ENCODE measurements at regions not wholly inside any gene's neighbourhood (a gene's known extent, or its start where the extent isn't known, plus 50 kb on each side); places are given as distances from the start of the nearest gene placed in this dataset.

GRCh38 chr22:22168190-22168940, 76.2 kb upstream of the VPREB1 start:
- Histone ChIP-seq H3K36me3 (ENCODE audit: insufficient read depth, low read length, poor library complexity, severe bottlenecking) (no peaks in the 10 kb centered on the region), H3K4me1 (ENCODE audit: insufficient read depth, low read length, poor library complexity, severe bottlenecking) (no peaks in the 10 kb centered on the region), H3K4me3 (ENCODE audit: low read depth, low read length, poor library complexity, severe bottlenecking) (peak overlapping the region; percentile 33), H3K27me3 (replicated peaks; ENCODE audit: insufficient read depth, low read depth, low read length, poor library complexity) (no peaks in the 10 kb centered on the region), H3K27ac (ENCODE audit: low read depth, low read length, poor library complexity, severe bottlenecking) (no peak overlapping the region), H3K9me3 (ENCODE audit: low read depth, low read length, poor library complexity, severe bottlenecking) (no peaks in the 10 kb centered on the region)
- CTCF ChIA-PET: no interaction called here
- intact Hi-C loops (cut with micrococcal nuclease; ENCODE audit: unreplicated experiment): no loop called here
- POLR2A ChIA-PET (ENCODE audit: low non-redundant PET): no interaction called here
- TF ChIP-seq CTCF (conservative IDR thresholded peaks at IDR 0.05; ENCODE audit: low read depth, low read length): no peak
- TF ChIP-seq EZH2 (IDR thresholded peaks at IDR 0.05; ENCODE audit: borderline replicate concordance, low read depth, low read length, poor library complexity, severe bottlenecking): no peak
- BruUV-seq (replicated peaks): no TSS peak
- peak; percentile 79 for DNase-seq (ENCODE audit: low spot score)

GRCh38 chr22:22167791-22168189, 76.8 kb upstream of the VPREB1 start:
- no peaks in the 10 kb centered on the region for H3K9me3 ChIP-seq (ENCODE audit: low read depth, low read length, poor library complexity, severe bottlenecking)
- POLR2A ChIA-PET (ENCODE audit: low non-redundant PET): no interaction called here
- no peak for DNase-seq (ENCODE audit: low spot score)
- no peaks in the 10 kb centered on the region for H3K36me3 ChIP-seq (ENCODE audit: insufficient read depth, low read length, poor library complexity, severe bottlenecking)
- no peak overlapping the region for H3K27ac ChIP-seq (ENCODE audit: low read depth, low read length, poor library complexity, severe bottlenecking)
- H3K27me3 ChIP-seq (replicated peaks; ENCODE audit: insufficient read depth, low read depth, low read length, poor library complexity): no peaks in the 10 kb centered on the region
- no TSS peak for BruUV-seq (replicated peaks)
- no peaks in the 10 kb centered on the region for H3K4me1 ChIP-seq (ENCODE audit: insufficient read depth, low read length, poor library complexity, severe bottlenecking)
- peak overlapping the region; percentile 33 for H3K4me3 ChIP-seq (ENCODE audit: low read depth, low read length, poor library complexity, severe bottlenecking)
- TF ChIP-seq CTCF (conservative IDR thresholded peaks at IDR 0.05; ENCODE audit: low read depth, low read length) (no peak), EZH2 (IDR thresholded peaks at IDR 0.05; ENCODE audit: borderline replicate concordance, low read depth, low read length, poor library complexity, severe bottlenecking) (no peak)
- intact Hi-C loops (cut with micrococcal nuclease; ENCODE audit: unreplicated experiment): no loop called here
- CTCF ChIA-PET: no interaction called here

- BruUV-seq (replicated peaks): no TSS peak
- POLR2A ChIA-PET (ENCODE audit: low non-redundant PET): no interaction called here
These were observed 77.5 kb upstream of the VPREB1 start for GRCh38 chr22:22166941-22167713.

More at GRCh38 chr22:22166941-22167713, 77.5 kb upstream of the VPREB1 start:
- no peak for TF ChIP-seq EZH2 (IDR thresholded peaks at IDR 0.05; ENCODE audit: borderline replicate concordance, low read depth, low read length, poor library complexity, severe bottlenecking)
- no peak for TF ChIP-seq CTCF (conservative IDR thresholded peaks at IDR 0.05; ENCODE audit: low read depth, low read length)
- Histone ChIP-seq H3K4me3 (ENCODE audit: low read depth, low read length, poor library complexity, severe bottlenecking) (no peak overlapping the region), H3K36me3 (ENCODE audit: insufficient read depth, low read length, poor library complexity, severe bottlenecking) (no peaks in the 10 kb centered on the region), H3K9me3 (ENCODE audit: low read depth, low read length, poor library complexity, severe bottlenecking) (no peaks in the 10 kb centered on the region), H3K27me3 (replicated peaks; ENCODE audit: insufficient read depth, low read depth, low read length, poor library complexity) (no peaks in the 10 kb centered on the region), H3K4me1 (ENCODE audit: insufficient read depth, low read length, poor library complexity, severe bottlenecking) (no peaks in the 10 kb centered on the region), H3K27ac (ENCODE audit: low read depth, low read length, poor library complexity, severe bottlenecking) (no peak overlapping the region)
- DNase-seq (ENCODE audit: low spot score): no peak
- CTCF ChIA-PET: no interaction called here
- intact Hi-C loops (cut with micrococcal nuclease; ENCODE audit: unreplicated experiment): no loop called here

Measured in A673 (cell line).